ENCODE measurements at regions not wholly inside any gene's neighbourhood (a gene's known extent, or its start where the extent isn't known, plus 50 kb on each side); places are given as distances from the start of the nearest gene placed in this dataset.

DNA sequence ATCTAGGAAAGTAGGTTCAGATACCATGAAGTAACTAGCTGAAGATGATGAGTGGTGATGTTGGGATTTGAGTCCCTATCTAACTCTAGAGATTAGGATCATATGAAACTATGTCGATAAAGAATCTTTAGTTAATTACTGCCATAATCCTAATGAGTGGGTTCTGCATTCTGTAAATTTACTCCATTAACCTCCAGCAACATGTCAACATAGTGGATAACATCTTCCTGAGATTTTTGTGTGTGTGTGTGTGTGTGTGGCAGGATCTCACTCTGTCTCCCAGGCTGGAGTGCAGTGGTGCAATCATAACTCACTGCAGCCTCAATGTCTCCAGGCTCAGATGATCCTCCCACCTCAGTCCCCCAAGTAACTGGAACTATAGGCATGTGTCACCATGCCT, 272.9 kb upstream of the DPH6 start:
- Mint-ChIP-seq H3K36me3 (no peaks in the 10 kb centered on the region), H3K9me3 (peaks cover 4 to 13% of the 10 kb centered on the region in 2 donors), H3K4me1 (no peaks in the 10 kb centered on the region), H3K4me3 (no peak overlapping the region), H3K27ac (no peak overlapping the region), H3K27me3 (ENCODE audit: low read depth in 2 of 2) (no peaks in the 10 kb centered on the region)
- ATAC-seq, result no peak
- Histone ChIP-seq H3K27ac (ENCODE audit: low read length) (no peak overlapping the region), H3K4me1 (ENCODE audit: control insufficient read depth, insufficient read depth, low read length) (no peaks in the 10 kb centered on the region), H3K9me3 (ENCODE audit: control insufficient read depth, insufficient read depth, low read length) (no peaks in the 10 kb centered on the region), H3K36me3 (ENCODE audit: control insufficient read depth, insufficient read depth, low read length) (no peaks in the 10 kb centered on the region), H3K27me3 (ENCODE audit: control insufficient read depth, insufficient read depth, low read length) (no peaks in the 10 kb centered on the region), H3K4me3 (ENCODE audit: low read length) (no peak overlapping the region)
- intact Hi-C loops (cut with micrococcal nuclease), result no loop called here
- no peak for DNase-seq
- TF ChIP-seq, protein P1, sequence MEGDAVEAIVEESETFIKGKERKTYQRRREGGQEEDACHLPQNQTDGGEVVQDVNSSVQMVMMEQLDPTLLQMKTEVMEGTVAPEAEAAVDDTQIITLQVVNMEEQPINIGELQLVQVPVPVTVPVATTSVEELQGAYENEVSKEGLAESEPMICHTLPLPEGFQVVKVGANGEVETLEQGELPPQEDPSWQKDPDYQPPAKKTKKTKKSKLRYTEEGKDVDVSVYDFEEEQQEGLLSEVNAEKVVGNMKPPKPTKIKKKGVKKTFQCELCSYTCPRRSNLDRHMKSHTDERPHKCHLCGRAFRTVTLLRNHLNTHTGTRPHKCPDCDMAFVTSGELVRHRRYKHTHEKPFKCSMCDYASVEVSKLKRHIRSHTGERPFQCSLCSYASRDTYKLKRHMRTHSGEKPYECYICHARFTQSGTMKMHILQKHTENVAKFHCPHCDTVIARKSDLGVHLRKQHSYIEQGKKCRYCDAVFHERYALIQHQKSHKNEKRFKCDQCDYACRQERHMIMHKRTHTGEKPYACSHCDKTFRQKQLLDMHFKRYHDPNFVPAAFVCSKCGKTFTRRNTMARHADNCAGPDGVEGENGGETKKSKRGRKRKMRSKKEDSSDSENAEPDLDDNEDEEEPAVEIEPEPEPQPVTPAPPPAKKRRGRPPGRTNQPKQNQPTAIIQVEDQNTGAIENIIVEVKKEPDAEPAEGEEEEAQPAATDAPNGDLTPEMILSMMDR (IDR thresholded peaks at IDR 0.05), result no peak
- WGBS (ENCODE audit: insufficient coverage), result no CpG with 5 or more reads among the region's 1 CpG

DNA sequence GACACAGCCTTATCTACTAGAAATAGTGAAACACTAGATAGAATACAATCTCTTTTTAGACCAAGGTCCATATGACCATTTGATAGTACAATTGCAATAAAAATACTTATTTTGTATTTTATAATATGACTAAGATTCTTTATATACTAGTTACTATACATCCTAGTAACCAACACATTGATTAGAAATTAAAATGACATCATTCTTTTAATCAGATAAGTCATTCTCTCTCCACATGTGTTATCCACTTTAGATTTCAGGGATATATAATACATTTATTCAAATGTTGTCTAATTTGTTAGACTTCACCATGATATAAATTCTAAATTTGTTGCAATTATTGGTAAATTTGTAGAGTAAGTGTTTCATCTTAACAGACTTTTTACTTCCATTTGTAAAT, 276.2 kb upstream of the DPH6 start:
- H3K9me3 Mint-ChIP-seq, result peaks cover 5 to 9% of the 10 kb centered on the region in 2 donors
- Histone ChIP-seq H3K27me3 (ENCODE audit: control insufficient read depth, insufficient read depth, low read length) (no peaks in the 10 kb centered on the region), H3K36me3 (ENCODE audit: control insufficient read depth, insufficient read depth, low read length) (no peaks in the 10 kb centered on the region), H3K27ac (ENCODE audit: low read length) (no peak overlapping the region), H3K9me3 (ENCODE audit: control insufficient read depth, insufficient read depth, low read length) (no peaks in the 10 kb centered on the region), H3K4me1 (ENCODE audit: control insufficient read depth, insufficient read depth, low read length) (no peaks in the 10 kb centered on the region), H3K4me3 (ENCODE audit: low read length) (no peak overlapping the region)
- no peaks in the 10 kb centered on the region for H3K27me3 Mint-ChIP-seq (ENCODE audit: low read depth in 2 of 2)
- TF ChIP-seq, protein P1 (IDR thresholded peaks at IDR 0.05), result no peak
- intact Hi-C loops (cut with micrococcal nuclease), result no loop called here
- H3K27ac Mint-ChIP-seq, result no peak overlapping the region
- no peaks in the 10 kb centered on the region for H3K36me3 Mint-ChIP-seq
- H3K4me3 Mint-ChIP-seq, result no peak overlapping the region
- DNase-seq (no peak), ATAC-seq (no peak)
- no peaks in the 10 kb centered on the region for H3K4me1 Mint-ChIP-seq

DNA sequence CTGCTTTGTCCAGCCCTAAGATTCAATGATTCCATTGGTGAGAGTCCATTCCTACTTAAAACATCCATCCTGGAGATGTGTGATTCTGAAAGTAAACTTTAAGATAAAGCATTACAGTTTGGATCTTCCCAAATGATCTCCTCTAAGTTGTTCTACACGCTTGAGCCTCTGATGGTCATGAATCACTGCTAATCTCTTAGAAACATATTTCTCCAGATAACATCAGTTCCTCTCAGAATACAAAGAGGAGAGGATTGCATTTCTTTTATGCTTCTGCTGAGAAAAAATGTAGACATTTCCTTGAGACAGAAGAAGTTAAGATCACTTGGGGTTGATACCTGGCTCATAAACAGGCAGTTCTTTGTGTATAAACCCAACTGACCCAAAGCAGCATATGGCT, 281.2 kb upstream of the DPH6 start:
- H3K4me3 ChIP-seq (ENCODE audit: low read length), result no peak overlapping the region
- ATAC-seq, result no peak
- no peaks in the 10 kb centered on the region for H3K27me3 ChIP-seq (ENCODE audit: control insufficient read depth, insufficient read depth, low read length)
- 0% methylated on average over 1 of the region's 1 CpG for WGBS (ENCODE audit: insufficient coverage)
- no peak overlapping the region for H3K4me3 Mint-ChIP-seq
- intact Hi-C loops (cut with micrococcal nuclease), result no loop called here
- no peaks in the 10 kb centered on the region for H3K36me3 ChIP-seq (ENCODE audit: control insufficient read depth, insufficient read depth, low read length)
- no peaks in the 10 kb centered on the region for H3K27me3 Mint-ChIP-seq (ENCODE audit: low read depth in 2 of 2)
- no peak overlapping the region for H3K27ac ChIP-seq (ENCODE audit: low read length)
- no peaks in the 10 kb centered on the region for H3K9me3 ChIP-seq (ENCODE audit: control insufficient read depth, insufficient read depth, low read length)
- H3K36me3 Mint-ChIP-seq, result no peaks in the 10 kb centered on the region
- DNase-seq, result no peak
- TF ChIP-seq, protein P1 (IDR thresholded peaks at IDR 0.05), result no peak
- H3K27ac Mint-ChIP-seq, result no peak overlapping the region
- no peaks in the 10 kb centered on the region for H3K4me1 ChIP-seq (ENCODE audit: control insufficient read depth, insufficient read depth, low read length)
- no peaks in the 10 kb centered on the region for H3K4me1 Mint-ChIP-seq
- H3K9me3 Mint-ChIP-seq, result peaks cover 12 to 14% of the 10 kb centered on the region in 2 donors

DNA sequence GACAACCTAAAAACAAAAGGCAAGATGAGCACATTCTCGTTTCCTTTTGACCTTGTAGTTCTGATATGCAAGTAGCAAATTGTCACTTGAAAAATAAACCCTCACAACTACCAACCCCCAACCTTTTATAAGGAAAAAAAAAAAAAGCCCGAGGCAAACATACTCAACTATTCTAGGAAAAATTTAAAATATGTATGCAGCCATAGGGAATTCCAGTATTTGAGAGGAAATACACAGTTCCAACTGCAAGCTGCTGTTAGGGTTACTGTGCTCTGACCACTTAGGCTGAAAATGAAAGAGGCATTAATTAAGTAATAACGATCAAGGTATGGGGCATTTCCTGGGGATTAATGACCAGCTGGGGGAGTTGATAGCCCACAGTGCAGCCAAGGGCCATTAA, 281.9 kb upstream of the DPH6 start:
- WGBS (ENCODE audit: insufficient coverage), result 14% methylated on average over 1 of the region's 3 CpGs
- no peak for ATAC-seq
- Histone ChIP-seq H3K4me3 (ENCODE audit: low read length) (no peak overlapping the region), H3K9me3 (ENCODE audit: control insufficient read depth, insufficient read depth, low read length) (no peaks in the 10 kb centered on the region), H3K36me3 (ENCODE audit: control insufficient read depth, insufficient read depth, low read length) (no peaks in the 10 kb centered on the region), H3K4me1 (ENCODE audit: control insufficient read depth, insufficient read depth, low read length) (no peaks in the 10 kb centered on the region), H3K27me3 (ENCODE audit: control insufficient read depth, insufficient read depth, low read length) (no peaks in the 10 kb centered on the region), H3K27ac (ENCODE audit: low read length) (no peak overlapping the region)
- Mint-ChIP-seq H3K4me1 (no peaks in the 10 kb centered on the region), H3K27ac (no peak overlapping the region), H3K27me3 (ENCODE audit: low read depth in 2 of 2) (no peaks in the 10 kb centered on the region), H3K36me3 (no peaks in the 10 kb centered on the region), H3K9me3 (peaks cover 12 to 18% of the 10 kb centered on the region in 2 donors), H3K4me3 (no peak overlapping the region)
- TF ChIP-seq, protein P1 (IDR thresholded peaks at IDR 0.05), result no peak
- intact Hi-C loops (cut with micrococcal nuclease), result no loop called here
- DNase-seq, result no peak

Data from natural killer cell (primary cell).